ENCODE measurements at regions not wholly inside any gene's neighbourhood (a gene's known extent, or its start where the extent isn't known, plus 50 kb on each side); places are given as distances from the start of the nearest gene placed in this dataset.
"Not testable (repeated sequence)": the region's sequence is repeated elsewhere in the genome, so short reads cannot be mapped to it uniquely, and the experiment has no call there.

DNA sequence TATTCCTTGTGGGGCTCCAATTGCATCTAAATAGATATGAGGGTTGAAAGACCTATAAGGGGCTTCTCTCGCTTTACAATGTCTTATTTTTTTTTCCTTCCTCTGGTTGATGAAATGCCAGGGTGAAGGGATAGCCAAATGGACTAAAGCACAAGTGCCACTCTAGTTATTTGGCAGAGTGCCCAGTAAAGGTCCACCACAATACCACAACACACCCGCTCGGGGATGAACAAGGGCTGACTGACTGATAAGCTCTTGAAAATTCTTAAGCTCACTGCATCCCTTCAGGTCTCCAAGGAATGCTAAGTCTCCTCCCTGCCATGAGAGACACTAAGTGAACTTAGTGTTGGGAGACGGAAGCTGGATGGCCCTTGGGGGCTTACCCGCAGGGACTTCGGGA lies 121.0 kb upstream of the CCNG1 start:
- TF ChIP-seq, protein P1, sequence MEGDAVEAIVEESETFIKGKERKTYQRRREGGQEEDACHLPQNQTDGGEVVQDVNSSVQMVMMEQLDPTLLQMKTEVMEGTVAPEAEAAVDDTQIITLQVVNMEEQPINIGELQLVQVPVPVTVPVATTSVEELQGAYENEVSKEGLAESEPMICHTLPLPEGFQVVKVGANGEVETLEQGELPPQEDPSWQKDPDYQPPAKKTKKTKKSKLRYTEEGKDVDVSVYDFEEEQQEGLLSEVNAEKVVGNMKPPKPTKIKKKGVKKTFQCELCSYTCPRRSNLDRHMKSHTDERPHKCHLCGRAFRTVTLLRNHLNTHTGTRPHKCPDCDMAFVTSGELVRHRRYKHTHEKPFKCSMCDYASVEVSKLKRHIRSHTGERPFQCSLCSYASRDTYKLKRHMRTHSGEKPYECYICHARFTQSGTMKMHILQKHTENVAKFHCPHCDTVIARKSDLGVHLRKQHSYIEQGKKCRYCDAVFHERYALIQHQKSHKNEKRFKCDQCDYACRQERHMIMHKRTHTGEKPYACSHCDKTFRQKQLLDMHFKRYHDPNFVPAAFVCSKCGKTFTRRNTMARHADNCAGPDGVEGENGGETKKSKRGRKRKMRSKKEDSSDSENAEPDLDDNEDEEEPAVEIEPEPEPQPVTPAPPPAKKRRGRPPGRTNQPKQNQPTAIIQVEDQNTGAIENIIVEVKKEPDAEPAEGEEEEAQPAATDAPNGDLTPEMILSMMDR (IDR thresholded peaks at IDR 0.05): not testable (repeated sequence)
- TF ChIP-seq EP300, POLR2AphosphoS5, POLR2A (IDR thresholded peaks at IDR 0.05): not testable (repeated sequence)
